Adrenal gland (tissue), 9 donors: ENCODE measurements at regions not wholly inside any gene's neighbourhood (a gene's known extent, or its start where the extent isn't known, plus 50 kb on each side); places are given as distances from the start of the nearest gene placed in this dataset.

ENCODE experiments used
- DNase-seq, 7 donors: peaks; one replicate each; pipeline ENCODE4 v3.0.0-alpha.2; 2019 to 2020
- H3K27ac ChIP-seq, 5 donors: fragments of 200-600 bp; sonication (generic) in 4 of 5; 1 replicate in 3 of 5; 2 replicates in 2 of 5; pipeline versions ENCODE4 v1.5.1 to v1.8.0; 2016 to 2020; ENCODE audit warnings: mild to moderate bottlenecking in 1 of 5
- H3K27me3 ChIP-seq: fragments of 200-600 bp; 2 replicates; pipeline ENCODE4 v1.8.0; 2021
- H3K36me3 ChIP-seq, 2 donors: fragments of 200-600 bp; replicated peaks in 1 of 2; 1 replicate in 1 of 2; 2 replicates in 1 of 2; pipeline versions ENCODE4 v1.5.1 to v1.8.0; 2018 to 2022
- H3K4me1 ChIP-seq, 2 donors: fragments of 200-600 bp; replicated peaks in 1 of 2; 1 replicate in 1 of 2; 2 replicates in 1 of 2; pipeline versions ENCODE4 v1.5.1 to v1.8.0; 2018 to 2021
- H3K4me3 ChIP-seq, 4 donors: fragments of 200-600 bp; sonication (generic) in 3 of 4; one replicate each; pipeline ENCODE4 v1.5.1; 2016 to 2018
- H3K9me3 ChIP-seq, 3 donors: fragments of 200-600 bp; sonication (generic) in 1 of 3; replicated peaks in 1 of 3; 1 replicate in 2 of 3; 2 replicates in 1 of 3; pipeline versions ENCODE4 v1.5.1 to v1.8.0; 2016 to 2021
- POLR2A ChIP-seq, 2 donors: fragments of 450-650 bp; IDR thresholded peaks; one replicate each; pipeline ENCODE4 v1.6.1; 2017; ENCODE audit warnings: antibody characterized with exemption in 2 of 2, mild to moderate bottlenecking in 2 of 2, moderate library complexity in 1 of 2
- WGBS, 4 donors: extraction: QIAGEN DNeasy Blood & Tissue Kit in 2 of 4; methylation state at CpG; one replicate each; pipeline versions ENCODE4 v1.1.5 to v1.1.7; 2013 to 2017; 5-methylcytosine and 5-hydroxymethylcytosine counted together
- intact Hi-C, 2 donors: fragments of 100-400 bp; cut with DNase I; formaldehyde crosslinking; loops; one replicate each; pipeline versions ENCODE4 v1.14.1 to v1.15.0; 2022 to 2023
- TF ChIP-seq, protein P1 (sequence below), 6 experiments: fragments of 450-650 bp in 4 of 6; fragments of 200-600 bp in 2 of 6; sonication (generic) in 1 of 6; IDR thresholded peaks; 1 replicate in 5 of 6; 2 replicates in 1 of 6; pipeline versions ENCODE4 v1.5.1 to v1.8.0; 2016 to 2021; ENCODE audit warnings: antibody characterized with exemption in 6 of 6, mild to moderate bottlenecking in 2 of 6, moderate library complexity in 1 of 6
- donor health status: healthy with polysubstance abuse.
- donor health status: Bipolar disorder and iron deficiency.
- donor health status: DM: yes; HTN: yes; CAD: no.
- donor health status: DM: no; HTN: no; CAD: no.
- donor health status: DM: no; HTN: no; CAD: no.

DNA sequence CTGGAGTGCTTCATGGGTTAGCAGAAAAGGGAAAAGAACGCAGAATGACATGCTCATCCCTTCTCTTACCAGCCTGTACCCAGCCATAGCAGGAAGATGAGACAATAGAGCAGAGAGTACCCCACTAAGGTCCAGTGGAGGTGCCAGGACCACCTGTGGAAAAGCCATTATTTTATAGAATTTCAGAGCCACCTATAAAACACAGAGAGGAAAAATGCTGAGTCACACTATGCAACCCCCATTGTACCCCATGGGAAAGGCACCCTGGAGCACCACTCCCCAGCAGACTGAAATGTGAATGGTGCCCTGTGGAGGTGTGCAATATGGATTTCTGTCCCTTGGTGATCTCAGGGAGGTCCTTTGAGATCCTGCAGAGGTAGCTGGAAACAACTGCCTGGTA, 97.2 kb downstream of the HES1 start:
- no peak overlapping the region for H3K4me3 ChIP-seq
- no peaks in the 10 kb centered on the region for H3K36me3 ChIP-seq
- TF ChIP-seq, protein P1, sequence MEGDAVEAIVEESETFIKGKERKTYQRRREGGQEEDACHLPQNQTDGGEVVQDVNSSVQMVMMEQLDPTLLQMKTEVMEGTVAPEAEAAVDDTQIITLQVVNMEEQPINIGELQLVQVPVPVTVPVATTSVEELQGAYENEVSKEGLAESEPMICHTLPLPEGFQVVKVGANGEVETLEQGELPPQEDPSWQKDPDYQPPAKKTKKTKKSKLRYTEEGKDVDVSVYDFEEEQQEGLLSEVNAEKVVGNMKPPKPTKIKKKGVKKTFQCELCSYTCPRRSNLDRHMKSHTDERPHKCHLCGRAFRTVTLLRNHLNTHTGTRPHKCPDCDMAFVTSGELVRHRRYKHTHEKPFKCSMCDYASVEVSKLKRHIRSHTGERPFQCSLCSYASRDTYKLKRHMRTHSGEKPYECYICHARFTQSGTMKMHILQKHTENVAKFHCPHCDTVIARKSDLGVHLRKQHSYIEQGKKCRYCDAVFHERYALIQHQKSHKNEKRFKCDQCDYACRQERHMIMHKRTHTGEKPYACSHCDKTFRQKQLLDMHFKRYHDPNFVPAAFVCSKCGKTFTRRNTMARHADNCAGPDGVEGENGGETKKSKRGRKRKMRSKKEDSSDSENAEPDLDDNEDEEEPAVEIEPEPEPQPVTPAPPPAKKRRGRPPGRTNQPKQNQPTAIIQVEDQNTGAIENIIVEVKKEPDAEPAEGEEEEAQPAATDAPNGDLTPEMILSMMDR (IDR thresholded peaks at IDR 0.05), result no peak
- TF ChIP-seq POLR2A (IDR thresholded peaks at IDR 0.05), result no peak
- intact Hi-C loops, result no loop called here
- no peaks in the 10 kb centered on the region for H3K27me3 ChIP-seq
- no peak overlapping the region for H3K27ac ChIP-seq
- no peak for DNase-seq
- H3K4me1 ChIP-seq, result no peaks in the 10 kb centered on the region
- WGBS, 4 donors, result 92 to 100% (median 95%) methylated on average over 1 of the region's 1 CpG
- H3K9me3 ChIP-seq, result no peaks in the 10 kb centered on the region

DNA sequence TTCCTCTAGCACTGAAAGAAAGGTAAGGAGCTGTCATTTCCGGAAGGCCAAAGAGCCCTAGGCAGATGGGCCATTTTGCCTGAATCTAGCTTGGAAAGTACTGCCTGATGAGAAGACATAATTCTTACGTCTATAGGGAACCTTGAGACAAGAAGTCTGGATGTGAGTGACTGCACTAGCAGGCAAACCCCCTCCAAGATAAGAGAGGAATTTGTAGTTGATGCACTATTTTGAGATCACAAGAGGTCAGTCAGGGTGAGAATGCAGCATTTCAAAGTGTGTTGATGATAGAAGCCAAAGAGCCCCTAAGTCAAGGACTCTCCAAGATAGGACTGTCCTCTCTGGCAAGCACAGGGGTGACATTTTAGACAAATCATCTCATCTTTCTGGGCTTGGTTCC, 99.2 kb downstream of the HES1 start:
- H3K9me3 ChIP-seq, result no peaks in the 10 kb centered on the region
- H3K4me3 ChIP-seq, result no peak overlapping the region
- no peaks in the 10 kb centered on the region for H3K4me1 ChIP-seq
- H3K27me3 ChIP-seq, result no peaks in the 10 kb centered on the region
- no peak overlapping the region for H3K27ac ChIP-seq
- TF ChIP-seq, protein P1 (IDR thresholded peaks at IDR 0.05), result no peak
- TF ChIP-seq POLR2A (IDR thresholded peaks at IDR 0.05), result no peak
- WGBS, 4 donors, result 51 to 79% (median 69%) methylated on average over 2 of the region's 2 CpGs
- intact Hi-C loops, result no loop called here
- DNase-seq, result peak in 1 of 7 donors; percentile 28
- no peaks in the 10 kb centered on the region for H3K36me3 ChIP-seq

DNA sequence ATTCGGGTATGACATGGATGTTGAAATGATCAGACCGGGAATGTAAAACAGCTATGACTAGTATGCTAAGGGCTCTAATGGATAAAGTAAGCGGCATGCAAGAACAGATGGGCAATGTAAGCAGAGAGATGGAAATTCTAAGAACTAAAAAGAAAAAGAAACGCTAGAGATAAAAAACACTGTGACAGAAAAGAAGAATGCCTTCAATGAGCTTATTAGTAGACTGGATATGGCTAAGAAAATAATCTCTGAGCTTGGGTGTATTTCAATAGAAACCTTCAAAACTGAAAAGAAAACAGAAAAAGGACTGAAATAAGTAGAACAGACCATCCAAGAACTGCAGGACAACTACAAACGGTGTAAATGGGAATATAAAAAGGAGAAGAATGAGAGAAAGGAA, 101.2 kb downstream of the HES1 start:
- no peaks in the 10 kb centered on the region for H3K4me1 ChIP-seq
- H3K27ac ChIP-seq, result no peak overlapping the region
- TF ChIP-seq, protein P1 (IDR thresholded peaks at IDR 0.05), result no peak
- TF ChIP-seq POLR2A (IDR thresholded peaks at IDR 0.05), result no peak
- intact Hi-C loops, result no loop called here
- H3K36me3 ChIP-seq, result no peaks in the 10 kb centered on the region
- no peaks in the 10 kb centered on the region for H3K27me3 ChIP-seq
- WGBS, 4 donors, result 93 to 95% (median 94%) methylated on average over 5 of the region's 5 CpGs
- DNase-seq, result no peak
- no peaks in the 10 kb centered on the region for H3K9me3 ChIP-seq
- no peak overlapping the region for H3K4me3 ChIP-seq

DNA sequence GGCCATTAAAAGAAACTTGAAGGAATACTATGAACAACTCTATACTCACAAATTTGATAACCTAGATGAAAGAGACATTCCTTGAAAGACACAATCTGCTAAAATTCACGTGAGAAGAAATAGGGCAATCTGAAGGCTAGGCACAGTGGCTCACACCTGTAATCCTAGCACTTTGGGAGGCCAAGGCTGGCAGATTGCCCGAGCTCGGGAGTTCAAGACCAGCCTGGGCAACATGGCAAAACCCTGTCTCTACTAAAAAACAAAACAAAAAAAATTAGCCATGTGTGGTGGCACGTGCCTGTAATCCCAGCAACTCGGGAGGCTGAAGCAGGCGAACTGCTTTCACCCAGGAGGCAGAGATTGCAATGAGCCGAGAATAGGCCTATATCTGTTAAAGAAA, 104.8 kb downstream of the HES1 start:
- H3K4me1 ChIP-seq, result no peaks in the 10 kb centered on the region
- no peak for DNase-seq
- H3K9me3 ChIP-seq, result no peaks in the 10 kb centered on the region
- no peak overlapping the region for H3K4me3 ChIP-seq
- TF ChIP-seq, protein P1 (IDR thresholded peaks at IDR 0.05), result no peak
- no peak for TF ChIP-seq POLR2A (IDR thresholded peaks at IDR 0.05)
- H3K27me3 ChIP-seq, result no peaks in the 10 kb centered on the region
- H3K27ac ChIP-seq, result no peak overlapping the region
- no peaks in the 10 kb centered on the region for H3K36me3 ChIP-seq
- intact Hi-C loops, result no loop called here
- WGBS, 4 donors, result 86 to 96% (median 89%) methylated on average over 7 of the region's 7 CpGs
